ENCODE measurements at regions not wholly inside any gene's neighbourhood (a gene's known extent, or its start where the extent isn't known, plus 50 kb on each side); places are given as distances from the start of the nearest gene placed in this dataset.

- TF ChIP-seq CTCF (IDR thresholded peaks at IDR 0.05; ENCODE audit: control insufficient read depth, extremely low read depth, insufficient read depth) = no peak
- H3K4me3 ChIP-seq (ENCODE audit: low read depth, low read length) = no peak overlapping the region
- no peak for DNase-seq (ENCODE audit: low read depth)
Measured at GRCh38 chr2:66872986-66873754, 438.2 kb downstream of the MEIS1 start.

- TF ChIP-seq CTCF (IDR thresholded peaks at IDR 0.05; ENCODE audit: control insufficient read depth, extremely low read depth, insufficient read depth) = no peak
- DNase-seq (ENCODE audit: low read depth) = no peak
- no peak overlapping the region for H3K4me3 ChIP-seq (ENCODE audit: low read depth, low read length)
Measured at GRCh38 chr2:66874411-66874810, 439.5 kb downstream of the MEIS1 start.

- H3K4me3 ChIP-seq (ENCODE audit: low read depth, low read length) = no peak overlapping the region
- no peak for TF ChIP-seq CTCF (IDR thresholded peaks at IDR 0.05; ENCODE audit: control insufficient read depth, extremely low read depth, insufficient read depth)
- no peak for DNase-seq (ENCODE audit: low read depth)
Measured at GRCh38 chr2:66875941-66876462, 441.1 kb downstream of the MEIS1 start.

- DNase-seq (ENCODE audit: low read depth) = no peak
- no peak overlapping the region for H3K4me3 ChIP-seq (ENCODE audit: low read depth, low read length)
- no peak for TF ChIP-seq CTCF (IDR thresholded peaks at IDR 0.05; ENCODE audit: control insufficient read depth, extremely low read depth, insufficient read depth)
Measured at GRCh38 chr2:66885775-66886383, 451.0 kb downstream of the MEIS1 start.

- no peak overlapping the region for H3K4me3 ChIP-seq (ENCODE audit: low read depth, low read length)
- TF ChIP-seq CTCF (IDR thresholded peaks at IDR 0.05; ENCODE audit: control insufficient read depth, extremely low read depth, insufficient read depth) = no peak
- DNase-seq (ENCODE audit: low read depth) = no peak
Measured at GRCh38 chr2:66888246-66888645, 453.3 kb downstream of the MEIS1 start.

GRCh38 chr2:66888791-66889631 is 454.1 kb downstream of the MEIS1 start:
- TF ChIP-seq CTCF (IDR thresholded peaks at IDR 0.05; ENCODE audit: control insufficient read depth, extremely low read depth, insufficient read depth) = no peak
- no peak for DNase-seq (ENCODE audit: low read depth)
- H3K4me3 ChIP-seq (ENCODE audit: low read depth, low read length) = no peak overlapping the region

All from LNCaP clone FGC (cell line).